ENCODE measurements at regions not wholly inside any gene's neighbourhood (a gene's known extent, or its start where the extent isn't known, plus 50 kb on each side); places are given as distances from the start of the nearest gene placed in this dataset.

DNA sequence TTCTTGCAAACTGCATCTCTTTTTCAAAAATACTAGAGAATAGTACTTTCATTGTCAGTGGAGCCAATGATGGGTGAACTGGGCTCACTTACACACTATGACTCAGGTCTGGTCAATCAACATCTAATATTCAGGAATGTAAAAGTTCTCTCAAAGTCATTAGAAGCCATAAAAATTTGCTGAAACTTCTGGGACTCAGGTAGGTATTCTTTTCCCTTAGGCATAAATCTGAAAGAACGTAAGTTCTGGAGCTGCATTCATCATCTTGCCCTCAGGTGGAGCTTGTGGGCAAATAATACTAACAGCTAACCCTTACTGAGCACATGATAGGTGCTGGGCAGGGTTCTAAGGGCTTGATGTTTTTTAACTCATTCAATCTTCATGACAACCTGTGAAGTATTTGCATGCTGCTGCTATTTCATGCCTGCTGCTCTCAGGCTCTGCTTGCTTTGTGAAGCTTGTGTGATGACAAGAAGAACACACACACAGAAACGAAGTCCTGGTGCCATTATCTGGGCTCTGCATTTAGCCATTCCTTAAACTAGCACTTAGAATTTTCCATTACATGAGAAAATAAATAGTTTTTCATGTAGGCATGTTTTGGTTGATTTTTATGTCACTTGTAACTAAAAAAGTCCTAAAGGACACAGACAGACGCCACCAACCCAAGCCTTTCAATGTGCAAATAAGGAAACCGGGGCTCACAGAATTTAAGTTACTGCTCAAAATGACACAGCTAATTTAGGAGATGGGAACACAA, 394.2 kb upstream of the LYPLAL1 start:
- Mint-ChIP-seq H3K27ac (ENCODE audit: unreplicated experiment) (no peak overlapping the region), H3K9me3 (ENCODE audit: unreplicated experiment) (peaks cover 2% of the 10 kb centered on the region), H3K36me3 (ENCODE audit: unreplicated experiment) (no peaks in the 10 kb centered on the region), H3K4me1 (ENCODE audit: low read depth, unreplicated experiment) (peaks cover 6% of the 10 kb centered on the region), H3K4me3 (ENCODE audit: unreplicated experiment) (no peak overlapping the region), H3K27me3 (ENCODE audit: unreplicated experiment) (peaks cover 2% of the 10 kb centered on the region)
- TF ChIP-seq CTCF (IDR thresholded peaks at IDR 0.05; ENCODE audit: partially characterized antibody, unreplicated experiment): no peak
- DNase-seq: no peak

GRCh38 chr1:218783131-218783530, 390.5 kb upstream of the LYPLAL1 start:
- Mint-ChIP-seq H3K36me3 (ENCODE audit: unreplicated experiment) (no peaks in the 10 kb centered on the region), H3K4me1 (ENCODE audit: low read depth, unreplicated experiment) (peaks cover 2% of the 10 kb centered on the region), H3K9me3 (ENCODE audit: unreplicated experiment) (peaks cover 2% of the 10 kb centered on the region), H3K27me3 (ENCODE audit: unreplicated experiment) (peaks cover 2% of the 10 kb centered on the region), H3K27ac (ENCODE audit: unreplicated experiment) (no peak overlapping the region), H3K4me3 (ENCODE audit: unreplicated experiment) (no peak overlapping the region)
- DNase-seq: no peak
- TF ChIP-seq CTCF (IDR thresholded peaks at IDR 0.05; ENCODE audit: partially characterized antibody, unreplicated experiment): no peak

DNA sequence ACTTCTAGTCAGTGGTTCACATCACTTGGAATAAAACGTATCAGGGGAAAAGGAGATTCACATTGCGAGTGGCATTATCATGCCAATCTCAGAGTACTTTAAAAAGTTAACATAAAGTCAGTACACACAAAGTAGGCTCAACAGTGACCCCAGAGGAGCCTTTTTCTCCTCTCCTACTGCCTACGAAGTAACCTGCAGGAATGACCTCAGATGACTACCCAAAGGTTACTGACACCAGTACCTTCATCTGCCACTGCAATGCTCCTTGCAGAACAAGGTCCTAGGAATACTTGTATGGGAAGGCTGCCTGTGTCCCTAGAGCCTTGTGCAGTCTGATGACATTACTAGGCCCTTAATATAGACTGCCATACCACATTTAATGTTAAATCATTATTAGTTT, 389.8 kb upstream of the LYPLAL1 start:
- Mint-ChIP-seq H3K4me3 (ENCODE audit: unreplicated experiment) (no peak overlapping the region), H3K9me3 (ENCODE audit: unreplicated experiment) (peaks cover 2% of the 10 kb centered on the region), H3K27ac (ENCODE audit: unreplicated experiment) (no peak overlapping the region), H3K36me3 (ENCODE audit: unreplicated experiment) (no peaks in the 10 kb centered on the region), H3K27me3 (ENCODE audit: unreplicated experiment) (peaks cover 2% of the 10 kb centered on the region), H3K4me1 (ENCODE audit: low read depth, unreplicated experiment) (peaks cover 2% of the 10 kb centered on the region)
- no peak for DNase-seq
- no peak for TF ChIP-seq CTCF (IDR thresholded peaks at IDR 0.05; ENCODE audit: partially characterized antibody, unreplicated experiment)

DNA sequence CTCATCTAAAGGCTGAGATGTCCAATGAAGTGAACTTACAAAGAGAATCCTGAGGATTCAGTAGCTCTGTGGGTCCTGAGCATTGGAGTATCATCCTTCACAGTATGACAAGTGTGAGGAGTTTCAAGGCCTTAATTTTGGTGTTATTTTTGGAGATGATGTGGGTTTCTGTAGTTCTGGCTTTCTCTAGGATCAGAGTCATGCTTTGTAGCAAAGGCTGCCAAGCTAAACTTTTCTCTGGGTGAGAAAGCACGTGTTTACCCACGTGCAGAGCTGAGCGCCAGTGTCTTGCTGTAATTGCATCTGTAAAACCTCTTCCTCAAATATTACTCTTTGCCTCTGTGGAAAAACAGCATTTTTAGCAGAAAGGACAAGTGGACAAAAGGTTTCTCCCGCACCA, 387.8 kb upstream of the LYPLAL1 start:
- no peak for DNase-seq
- H3K36me3 Mint-ChIP-seq (ENCODE audit: unreplicated experiment): no peaks in the 10 kb centered on the region
- H3K27ac Mint-ChIP-seq (ENCODE audit: unreplicated experiment): no peak overlapping the region
- H3K4me1 Mint-ChIP-seq (ENCODE audit: low read depth, unreplicated experiment): peaks cover 2% of the 10 kb centered on the region
- peaks cover 2% of the 10 kb centered on the region for H3K9me3 Mint-ChIP-seq (ENCODE audit: unreplicated experiment)
- TF ChIP-seq CTCF (IDR thresholded peaks at IDR 0.05; ENCODE audit: partially characterized antibody, unreplicated experiment): no peak
- no peak overlapping the region for H3K4me3 Mint-ChIP-seq (ENCODE audit: unreplicated experiment)
- peaks cover 2% of the 10 kb centered on the region for H3K27me3 Mint-ChIP-seq (ENCODE audit: unreplicated experiment)

DNA sequence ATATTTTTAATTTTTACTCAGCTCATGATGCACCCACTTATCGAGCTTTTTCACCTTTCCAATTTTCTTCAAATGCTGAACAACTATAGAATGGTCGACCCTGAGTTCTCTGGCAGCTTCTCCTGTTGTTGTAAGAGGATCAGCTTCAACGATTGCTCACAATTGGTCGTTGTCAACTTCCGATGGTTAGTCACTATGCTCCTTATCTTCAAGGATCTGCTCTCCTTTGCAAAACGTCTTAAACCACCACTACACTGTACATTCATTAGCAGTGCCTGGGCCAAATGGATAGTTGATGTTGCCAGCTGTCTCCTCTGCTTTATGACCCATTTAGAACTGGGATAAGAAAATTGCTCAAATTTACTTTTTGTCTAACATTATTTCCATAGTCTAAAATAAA, 385.9 kb upstream of the LYPLAL1 start:
- Mint-ChIP-seq H3K27ac (ENCODE audit: unreplicated experiment) (no peak overlapping the region), H3K36me3 (ENCODE audit: unreplicated experiment) (no peaks in the 10 kb centered on the region), H3K27me3 (ENCODE audit: unreplicated experiment) (no peaks in the 10 kb centered on the region), H3K9me3 (ENCODE audit: unreplicated experiment) (no peaks in the 10 kb centered on the region), H3K4me3 (ENCODE audit: unreplicated experiment) (no peak overlapping the region), H3K4me1 (ENCODE audit: low read depth, unreplicated experiment) (no peaks in the 10 kb centered on the region)
- no peak for DNase-seq
- TF ChIP-seq CTCF (IDR thresholded peaks at IDR 0.05; ENCODE audit: partially characterized antibody, unreplicated experiment): no peak
